Right cardiac atrium (tissue), 5 donors: ENCODE measurements at regions not wholly inside any gene's neighbourhood (a gene's known extent, or its start where the extent isn't known, plus 50 kb on each side); places are given as distances from the start of the nearest gene placed in this dataset.

Source experiments
- ATAC-seq, 2 donors: fragments of 200-7000 bp; cut with Tn5 transposase; one replicate each; pipeline versions ENCODE4 v1.8.0 to v1.9.1; 2020; ENCODE audit warnings: moderate library complexity in 2 of 2, mild to moderate bottlenecking in 1 of 2
- DNase-seq, 3 donors: peaks; one replicate each; pipeline ENCODE4 v3.0.0-alpha.2; 2020
- H3K27ac ChIP-seq: one replicate; pipeline ENCODE4 v1.5.1; 2013; ENCODE audit warnings: mild to moderate bottlenecking, low read length, control low read depth, moderate library complexity
- H3K27me3 ChIP-seq: one replicate; pipeline ENCODE4 v1.6.1; 2013; ENCODE audit not compliant: control insufficient read depth, insufficient read depth
- H3K4me1 ChIP-seq: one replicate; pipeline ENCODE4 v1.6.1; 2013; ENCODE audit warnings: low read length; ENCODE audit not compliant: control insufficient read depth, insufficient read depth
- H3K4me3 ChIP-seq: one replicate; pipeline ENCODE4 v1.5.1; 2013; ENCODE audit warnings: low read length, control low read depth
- H3K9me3 ChIP-seq: one replicate; pipeline ENCODE4 v1.6.1; 2013; ENCODE audit warnings: low read length; ENCODE audit not compliant: control insufficient read depth
- WGBS: extraction: QIAGEN DNeasy Blood & Tissue Kit; methylation state at CpG from one replicate; pipeline ENCODE4 v1.1.7; 2013; 5-methylcytosine and 5-hydroxymethylcytosine counted together
- intact Hi-C, 4 donors: fragments of 100-400 bp; cut with DNase I; formaldehyde crosslinking; loops; one replicate each; pipeline versions ENCODE4 v1.11.0 to v1.14.0; 2022 to 2023
- donor health status: healthy with polysubstance abuse.
- donor health status: DM: no; HTN: yes; CAD: no.
- donor health status: DM: no; HTN: no; CAD: no.
- donor health status: DM: no; HTN: yes; CAD: no; lungs with severe emphysema.
- donor health status: DM: yes; HTN: yes; CAD: no.

DNA sequence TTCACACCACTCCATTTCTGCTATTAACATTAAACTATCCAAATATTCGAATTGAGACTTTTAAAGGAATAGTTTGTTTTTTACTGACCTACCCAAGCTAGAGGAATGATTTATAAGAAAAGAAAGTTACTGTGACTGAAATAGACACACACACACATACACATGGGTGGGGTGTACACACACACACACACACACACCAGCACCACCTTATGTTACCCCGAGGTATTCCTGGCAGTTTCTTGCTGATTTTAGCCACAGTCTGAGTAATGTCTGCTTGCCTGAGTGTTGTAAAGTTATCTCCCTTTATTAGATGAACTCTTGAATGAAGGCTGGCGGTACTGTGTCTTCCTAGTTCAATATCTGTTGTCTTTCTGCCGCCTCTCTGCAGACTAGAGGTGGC is 91.3 kb upstream of the PRKG1 start:
- Histone ChIP-seq H3K4me3 (no peak overlapping the region), H3K4me1 (no peaks in the 10 kb centered on the region), H3K27ac (no peak overlapping the region), H3K9me3 (no peaks in the 10 kb centered on the region), H3K27me3 (no peaks in the 10 kb centered on the region)
- 50% methylated on average over 4 of the region's 4 CpGs for WGBS
- intact Hi-C loops = no loop called here
- ATAC-seq = no peak
- no peak for DNase-seq

DNA sequence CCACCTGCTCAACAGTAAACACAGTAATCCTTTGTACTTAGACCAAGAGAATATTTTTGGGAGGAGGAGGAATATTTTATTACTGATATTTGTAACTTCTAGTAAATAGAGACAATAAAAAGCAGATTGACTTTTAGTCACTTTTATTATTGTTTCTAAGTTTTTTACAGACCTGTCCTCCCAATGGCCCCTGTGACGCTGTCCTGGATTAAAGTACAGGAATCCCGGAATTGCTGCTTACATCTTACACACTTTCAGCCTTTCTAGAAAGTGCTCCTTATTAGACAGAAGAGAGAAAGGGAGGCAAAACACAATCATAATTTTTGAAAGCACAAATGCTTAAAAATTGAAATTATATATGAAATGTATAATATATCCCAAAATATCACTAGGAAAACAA is 86.4 kb upstream of the PRKG1 start:
- intact Hi-C loops = no loop called here
- Histone ChIP-seq H3K27ac (no peak overlapping the region), H3K4me1 (no peaks in the 10 kb centered on the region), H3K4me3 (no peak overlapping the region), H3K9me3 (no peaks in the 10 kb centered on the region), H3K27me3 (no peaks in the 10 kb centered on the region)
- 91% methylated on average over 2 of the region's 2 CpGs for WGBS
- no peak for ATAC-seq
- DNase-seq = no peak

DNA sequence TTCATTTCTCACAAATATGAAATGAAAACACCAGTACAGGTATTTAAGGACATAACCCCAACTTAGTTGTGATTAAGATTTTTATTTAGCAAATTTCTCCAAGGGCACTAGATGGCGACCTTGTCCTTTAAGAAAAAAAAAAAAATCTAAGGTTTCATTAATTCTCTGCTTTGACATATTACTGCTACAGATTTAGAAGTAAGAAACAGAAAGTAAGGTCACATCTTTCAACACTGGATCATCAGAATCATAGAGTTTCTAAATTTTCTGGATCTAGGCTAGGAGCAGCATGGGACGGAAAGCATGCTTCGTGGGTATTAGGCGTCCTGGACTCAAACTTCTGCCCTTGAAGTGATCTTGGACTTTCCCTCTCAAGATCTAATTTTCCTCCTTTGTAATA is 85.5 kb upstream of the PRKG1 start:
- ATAC-seq = no peak
- DNase-seq = no peak
- WGBS = 28% methylated on average over 4 of the region's 4 CpGs
- Histone ChIP-seq H3K4me3 (peak overlapping the region; percentile 23), H3K4me1 (no peaks in the 10 kb centered on the region), H3K27ac (no peak overlapping the region), H3K27me3 (no peaks in the 10 kb centered on the region), H3K9me3 (no peaks in the 10 kb centered on the region)
- intact Hi-C loops = no loop called here

DNA sequence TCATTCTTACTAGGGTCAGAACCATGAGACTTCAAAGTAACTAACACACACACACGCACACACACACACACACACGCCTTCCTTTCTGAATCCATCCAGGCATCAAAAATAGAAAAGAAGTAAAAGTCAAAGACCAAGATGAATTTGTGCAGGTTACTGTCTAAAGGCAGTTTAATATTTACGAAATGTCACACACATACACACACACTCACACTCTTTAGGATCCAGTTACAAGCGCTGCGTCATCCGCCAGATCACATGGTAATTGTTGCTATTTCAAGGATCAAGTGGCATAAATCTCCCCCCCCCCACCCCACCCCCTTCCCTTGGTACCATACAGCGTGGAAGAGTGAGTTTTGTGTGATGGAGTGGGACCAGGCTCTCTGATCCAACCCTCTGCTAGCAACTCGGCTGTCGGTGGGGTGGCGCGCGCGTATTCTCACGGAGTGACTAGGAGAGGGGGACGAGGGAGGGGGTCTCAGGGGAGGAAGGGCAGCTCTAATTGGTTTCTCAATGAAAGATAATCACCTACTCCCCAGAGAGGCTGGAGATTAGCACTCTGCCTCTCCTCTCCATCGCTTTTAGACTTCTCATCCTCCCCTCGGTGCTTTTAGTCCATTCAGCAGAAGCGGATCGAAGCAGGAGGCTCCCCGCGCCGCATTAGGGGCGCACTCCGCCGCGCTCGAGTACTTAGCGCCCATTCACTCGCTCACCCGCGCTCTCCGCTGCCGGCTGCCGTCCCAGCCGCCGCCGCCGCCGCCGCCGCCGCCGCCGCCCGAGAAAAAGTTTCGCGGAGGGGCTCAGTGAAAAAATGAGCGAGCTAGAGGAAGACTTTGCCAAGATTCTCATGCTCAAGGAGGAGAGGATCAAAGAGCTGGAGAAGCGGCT is 83.5 kb upstream of the PRKG1 start:
- ATAC-seq = peak; percentile 35 to 53
- intact Hi-C loops = no loop called here
- Histone ChIP-seq H3K9me3 (no peaks in the 10 kb centered on the region), H3K4me3 (peak overlapping the region; percentile 78), H3K27me3 (no peaks in the 10 kb centered on the region), H3K4me1 (no peaks in the 10 kb centered on the region), H3K27ac (peak overlapping the region; percentile 88)
- 1% methylated on average over 49 of the region's 49 CpGs for WGBS
- DNase-seq = peak; percentile 58 to 84 (median 82)

DNA sequence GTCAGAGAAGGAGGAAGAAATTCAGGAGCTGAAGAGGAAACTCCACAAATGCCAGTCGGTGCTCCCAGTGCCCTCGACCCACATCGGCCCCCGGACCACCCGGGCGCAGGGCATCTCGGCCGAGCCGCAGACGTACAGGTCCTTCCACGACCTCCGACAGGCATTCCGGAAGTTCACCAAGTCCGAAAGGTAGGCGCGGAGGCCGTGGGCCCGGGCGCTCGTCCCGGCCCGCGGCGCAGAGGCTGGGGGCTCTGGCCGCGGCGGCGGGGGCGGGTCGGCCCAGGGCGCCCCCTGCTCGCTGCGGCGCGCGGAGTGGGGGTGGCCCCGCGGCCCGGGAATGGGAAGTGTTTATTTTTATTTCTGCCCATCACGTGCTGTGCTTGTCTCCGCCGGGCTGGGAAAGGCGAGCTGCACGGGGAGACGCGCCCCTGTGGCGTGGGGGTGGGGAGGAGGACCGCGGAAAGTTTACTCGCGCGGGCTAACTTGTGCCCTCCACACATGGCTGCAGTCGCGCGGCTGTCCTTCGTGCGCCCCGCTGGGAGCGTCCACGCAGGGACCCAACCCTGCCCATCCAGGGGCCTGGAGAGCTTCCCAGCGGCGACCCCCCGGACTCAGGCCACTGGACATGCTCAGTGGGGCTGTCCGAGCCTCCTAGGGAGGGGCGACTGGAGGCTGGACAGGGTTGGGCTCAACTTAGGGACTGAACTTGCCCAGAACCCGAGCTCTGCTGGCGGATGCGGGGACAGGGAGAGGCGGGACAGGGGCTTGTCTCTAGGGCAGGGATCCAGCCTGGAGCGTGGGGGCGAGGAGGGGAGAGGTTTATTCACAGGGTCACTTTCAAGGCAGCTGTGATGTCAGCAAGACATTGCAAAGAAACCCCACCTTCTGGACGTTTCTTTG is 82.6 kb upstream of the PRKG1 start:
- H3K27me3 ChIP-seq = no peaks in the 10 kb centered on the region
- H3K4me1 ChIP-seq = no peaks in the 10 kb centered on the region
- H3K4me3 ChIP-seq = peak overlapping the region; percentile 78
- peak; percentile 83 to 85 for ATAC-seq
- 1% methylated on average over 72 of the region's 72 CpGs for WGBS
- peak overlapping the region; percentile 88 for H3K27ac ChIP-seq
- intact Hi-C loops = no loop called here
- DNase-seq = peak; percentile 70 to 89 (median 87)
- H3K9me3 ChIP-seq = no peaks in the 10 kb centered on the region

DNA sequence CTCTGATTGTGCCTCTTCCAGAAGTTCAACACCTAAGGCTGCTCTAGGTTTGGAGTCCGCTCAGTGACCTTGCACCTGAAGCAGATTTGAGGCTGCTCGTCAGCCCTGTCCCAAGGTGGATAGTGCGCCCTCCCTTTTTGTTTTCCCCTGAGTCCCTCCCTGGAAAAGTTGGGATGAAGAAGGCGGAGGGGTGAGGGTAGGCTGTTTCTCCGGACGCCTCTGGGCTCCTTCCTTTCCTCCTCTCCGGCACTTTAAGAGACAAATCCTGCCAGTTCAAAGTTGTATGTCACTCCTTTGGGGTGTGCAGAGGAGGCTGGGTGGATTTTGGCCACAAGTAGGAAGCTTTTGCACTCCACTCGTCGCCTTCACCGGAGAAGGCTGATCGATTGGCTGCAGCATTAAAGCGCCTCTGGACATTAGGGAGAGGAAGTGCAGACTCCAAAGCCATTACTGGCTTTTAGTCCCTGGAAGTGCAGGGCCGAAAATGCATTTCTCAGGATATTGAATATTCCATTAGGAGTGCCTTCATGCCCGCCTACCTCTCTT is 81.9 kb upstream of the PRKG1 start:
- 14% methylated on average over 14 of the region's 14 CpGs for WGBS
- H3K27me3 ChIP-seq = no peaks in the 10 kb centered on the region
- ATAC-seq (peak; percentile 23 to 26), DNase-seq (peak; percentile 23 to 62 (median 49))
- H3K4me1 ChIP-seq = no peaks in the 10 kb centered on the region
- H3K4me3 ChIP-seq = peak overlapping the region; percentile 78
- intact Hi-C loops = no loop called here
- no peaks in the 10 kb centered on the region for H3K9me3 ChIP-seq
- peak overlapping the region; percentile 88 for H3K27ac ChIP-seq

DNA sequence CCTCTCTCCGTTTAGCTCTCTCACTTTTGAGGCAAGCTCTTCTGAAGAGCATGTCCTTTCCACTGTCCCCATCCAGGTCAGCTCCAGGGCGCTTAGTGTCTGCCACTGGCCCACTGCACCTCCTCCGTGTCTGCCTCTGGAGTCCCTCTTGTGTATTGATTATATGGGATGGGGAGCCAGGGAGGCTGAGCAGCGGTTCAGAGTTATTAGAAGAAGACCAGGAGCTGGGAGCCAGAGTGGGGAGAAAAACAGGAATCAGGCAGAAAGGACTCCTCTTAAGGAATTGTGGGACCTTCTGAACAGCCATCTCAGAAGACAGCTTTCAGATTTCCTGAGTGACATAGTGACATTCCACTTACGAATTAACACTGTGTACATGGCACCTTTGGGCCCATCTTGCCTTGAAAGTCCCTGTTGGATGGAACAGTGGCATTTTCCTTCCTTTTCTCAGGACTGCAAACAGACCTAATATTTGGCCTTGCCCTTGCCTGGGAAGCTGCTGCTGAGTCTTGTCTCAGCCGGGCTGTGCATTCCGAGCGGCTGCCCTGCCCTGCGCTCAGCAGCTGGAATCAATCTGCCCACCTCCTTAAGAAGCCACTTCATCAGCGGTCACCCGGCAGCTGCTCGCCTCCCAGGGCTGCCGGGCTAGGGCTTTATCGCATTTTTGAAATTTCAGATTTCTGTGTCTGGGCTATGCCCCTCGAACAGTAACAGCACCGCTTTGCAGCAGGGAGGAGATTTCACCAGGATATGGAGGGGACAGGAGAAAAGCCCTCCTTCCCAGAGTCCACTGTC is 81.1 kb upstream of the PRKG1 start:
- WGBS = 28% methylated on average over 16 of the region's 16 CpGs
- Histone ChIP-seq H3K9me3 (no peaks in the 10 kb centered on the region), H3K27ac (peak overlapping the region; percentile 88), H3K27me3 (no peaks in the 10 kb centered on the region), H3K4me3 (peak overlapping the region; percentile 78), H3K4me1 (peaks cover 1% of the 10 kb centered on the region)
- intact Hi-C loops = no loop called here
- ATAC-seq (peak; percentile 22 to 34), DNase-seq (peak; percentile 46 to 80 (median 67))

DNA sequence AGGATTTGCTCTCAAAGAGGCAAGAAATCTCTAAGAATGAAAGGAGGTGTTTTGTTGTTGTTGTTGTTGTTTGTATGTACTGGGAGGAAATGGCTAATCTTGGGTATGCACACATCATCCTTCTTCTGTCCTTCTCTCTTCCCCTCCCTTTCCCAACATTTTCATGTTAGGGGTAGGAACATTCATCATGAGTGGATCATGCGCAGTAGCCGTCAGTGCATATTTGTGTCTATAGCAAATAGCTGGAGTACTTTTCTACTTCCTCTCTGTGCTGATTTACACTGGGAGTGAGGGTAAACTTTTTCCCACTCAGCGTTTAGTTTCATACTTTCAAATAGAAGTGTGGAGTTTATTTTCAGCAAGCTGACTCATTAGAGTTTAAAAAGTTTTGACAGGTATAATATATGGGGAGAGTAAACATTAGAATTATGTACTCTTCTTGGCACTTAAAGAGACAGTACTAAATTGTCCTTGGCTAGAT is 80.5 kb upstream of the PRKG1 start:
- Histone ChIP-seq H3K4me3 (peak overlapping the region; percentile 78), H3K4me1 (peaks cover 1% of the 10 kb centered on the region), H3K9me3 (no peaks in the 10 kb centered on the region), H3K27ac (peak overlapping the region; percentile 88), H3K27me3 (no peaks in the 10 kb centered on the region)
- intact Hi-C loops = no loop called here
- peak in 1 of 2 donors; percentile 34 for ATAC-seq
- 16% methylated on average over 3 of the region's 3 CpGs for WGBS
- DNase-seq = peak in 2 of 3 donors; percentile 26 to 71

DNA sequence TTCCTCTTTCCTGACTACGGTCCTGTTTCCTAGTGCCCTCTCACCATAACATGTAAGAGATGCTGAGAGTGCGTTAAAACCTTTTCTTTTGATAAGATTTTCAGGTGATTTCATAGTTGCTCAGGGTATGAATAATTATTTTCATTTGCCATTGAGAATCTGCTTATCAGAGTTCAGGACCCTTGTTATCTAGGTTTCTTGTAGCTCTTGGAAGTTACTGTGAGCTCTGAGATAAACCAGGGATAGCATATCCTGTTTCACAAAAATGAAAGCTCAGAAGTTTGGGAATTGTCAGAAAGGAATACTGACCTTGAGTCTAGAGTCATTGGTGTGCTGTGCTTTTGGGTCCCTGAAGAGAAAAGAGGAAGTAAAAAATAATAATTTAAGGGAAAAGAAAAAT is 76.8 kb upstream of the PRKG1 start:
- Histone ChIP-seq H3K27me3 (no peaks in the 10 kb centered on the region), H3K4me1 (peaks cover 1% of the 10 kb centered on the region), H3K27ac (no peak overlapping the region), H3K4me3 (peak overlapping the region; percentile 20), H3K9me3 (no peaks in the 10 kb centered on the region)
- 52% methylated on average over 2 of the region's 2 CpGs for WGBS
- DNase-seq (no peak), ATAC-seq (peak in 1 of 2 donors; percentile 56)
- intact Hi-C loops = no loop called here

DNA sequence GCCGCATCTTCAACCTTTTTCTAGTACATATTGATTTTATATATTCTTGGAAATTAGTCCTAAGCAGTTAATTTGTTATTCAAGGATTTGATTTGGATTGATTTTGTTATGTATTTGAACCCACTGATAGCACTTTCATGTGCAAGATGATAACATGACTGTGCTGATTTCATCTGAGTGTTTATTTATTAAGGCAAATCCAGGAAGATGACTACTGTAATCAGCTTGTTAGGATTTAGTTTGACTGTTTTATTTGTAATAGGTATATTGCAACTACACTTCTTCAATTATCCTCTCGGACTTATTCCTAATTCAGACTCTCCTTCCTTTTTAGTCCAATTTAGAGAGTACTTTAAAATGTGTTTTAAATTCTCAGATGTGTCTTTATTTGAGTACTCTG is 75.1 kb upstream of the PRKG1 start:
- Histone ChIP-seq H3K4me3 (no peak overlapping the region), H3K27ac (no peak overlapping the region), H3K4me1 (peaks cover 1% of the 10 kb centered on the region), H3K27me3 (no peaks in the 10 kb centered on the region), H3K9me3 (no peaks in the 10 kb centered on the region)
- WGBS = 88% methylated on average over 2 of the region's 2 CpGs
- intact Hi-C loops = no loop called here
- DNase-seq = no peak
- ATAC-seq = no peak
